Activated B cell treated with CpG ODN at 0.5 μM for 24 hours (primary cell): ENCODE measurements at regions not wholly inside any gene's neighbourhood (a gene's known extent, or its start where the extent isn't known, plus 50 kb on each side); places are given as distances from the start of the nearest gene placed in this dataset.

Source experiments
- ATAC-seq: fragments of 200-7000 bp; cut with Tn5 transposase; one replicate; pipeline ENCODE4 v1.10.0; 2021; ENCODE audit warnings: low read depth, mild to moderate bottlenecking, moderate library complexity
- CTCF ChIA-PET: fragments of 350-600 bp; sonication (Branson Sonifier 250); formaldehyde crosslinking; loops from one replicate; lab custom pipeline; 2021; ENCODE audit warnings: antibody characterized with exemption; lab: Charles Lee
- POLR2A ChIA-PET: fragments of 350-600 bp; sonication (Branson Sonifier 250); formaldehyde crosslinking; loops from one replicate; lab custom pipeline; 2021; ENCODE audit warnings: antibody characterized with exemption; lab: Charles Lee
- DNase-seq: peaks from one replicate; pipeline ENCODE4 v3.0.0; 2022
- H3K27ac Mint-ChIP-seq: one replicate; pipeline ENCODE4 v1.8.0; 2020; ENCODE audit warnings: mixed read lengths
- H3K27me3 Mint-ChIP-seq: one replicate; pipeline ENCODE4 v1.8.0; 2021; ENCODE audit warnings: mixed read lengths
- H3K36me3 Mint-ChIP-seq: one replicate; pipeline ENCODE4 v1.8.0; 2021; ENCODE audit warnings: low read depth, mixed read lengths
- H3K4me1 Mint-ChIP-seq: one replicate; pipeline ENCODE4 v1.8.0; 2021; ENCODE audit warnings: mixed read lengths
- H3K4me3 Mint-ChIP-seq: one replicate; pipeline ENCODE4 v1.8.0; 2020; ENCODE audit warnings: mild to moderate bottlenecking, mixed read lengths
- H3K9me3 Mint-ChIP-seq: one replicate; pipeline ENCODE4 v1.8.0; 2020; ENCODE audit warnings: mixed read lengths
- CTCF ChIP-seq: fragments of 200-600 bp; IDR thresholded peaks from one replicate; pipeline ENCODE4 v1.8.0; 2022; ENCODE audit warnings: antibody characterized with exemption, mild to moderate bottlenecking
- intact Hi-C: fragments of 100-400 bp; cut with micrococcal nuclease; formaldehyde crosslinking; loops from one replicate; pipeline ENCODE4 v1.15.1; 2024

GRCh38 chr3:23000371-23000770 is 202.8 kb upstream of the UBE2E2 start:
- no peak overlapping the region for H3K27ac Mint-ChIP-seq
- peaks cover 5% of the 10 kb centered on the region for H3K27me3 Mint-ChIP-seq
- intact Hi-C loops: no loop called here
- POLR2A ChIA-PET: no interaction called here
- CTCF ChIA-PET: no interaction called here
- H3K9me3 Mint-ChIP-seq: no peaks in the 10 kb centered on the region
- no peak for TF ChIP-seq CTCF
- no peaks in the 10 kb centered on the region for H3K4me1 Mint-ChIP-seq
- ATAC-seq (no peak), DNase-seq (no peak)
- H3K36me3 Mint-ChIP-seq: no peaks in the 10 kb centered on the region
- no peak overlapping the region for H3K4me3 Mint-ChIP-seq

DNA sequence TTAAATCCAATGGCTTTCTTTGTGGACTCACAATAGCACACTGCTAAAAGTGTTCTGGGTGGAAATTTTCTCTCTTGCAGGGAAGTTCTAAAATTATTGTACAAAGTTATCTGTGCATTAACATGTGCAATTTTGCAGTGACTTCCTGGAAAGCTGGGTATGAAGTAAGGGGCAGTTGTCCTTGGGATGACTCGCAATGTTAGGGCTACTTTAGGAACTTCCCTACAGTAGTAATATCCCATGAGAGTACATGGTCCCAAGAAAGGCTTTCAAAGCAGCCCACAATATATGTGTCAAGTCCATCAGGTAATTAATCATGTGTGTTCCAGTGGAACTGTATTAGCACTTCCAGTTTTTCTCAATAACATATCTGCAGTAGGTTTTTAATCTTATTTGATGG is 201.0 kb upstream of the UBE2E2 start:
- CTCF ChIA-PET: no interaction called here
- no peak for TF ChIP-seq CTCF
- POLR2A ChIA-PET: no interaction called here
- intact Hi-C loops: no loop called here
- no peaks in the 10 kb centered on the region for H3K4me1 Mint-ChIP-seq
- ATAC-seq (no peak), DNase-seq (no peak)
- H3K9me3 Mint-ChIP-seq: no peaks in the 10 kb centered on the region
- no peak overlapping the region for H3K27ac Mint-ChIP-seq
- no peak overlapping the region for H3K4me3 Mint-ChIP-seq
- no peaks in the 10 kb centered on the region for H3K27me3 Mint-ChIP-seq
- no peaks in the 10 kb centered on the region for H3K36me3 Mint-ChIP-seq

- no peak for DNase-seq
- no peak overlapping the region for H3K4me3 Mint-ChIP-seq
- no peak for TF ChIP-seq CTCF
- no peaks in the 10 kb centered on the region for H3K9me3 Mint-ChIP-seq
- H3K4me1 Mint-ChIP-seq: no peaks in the 10 kb centered on the region
- ChIA-PET CTCF (no interaction called here), POLR2A (no interaction called here)
- intact Hi-C loops: no loop called here
- no peak overlapping the region for H3K27ac Mint-ChIP-seq
- no peaks in the 10 kb centered on the region for H3K27me3 Mint-ChIP-seq
- H3K36me3 Mint-ChIP-seq: no peaks in the 10 kb centered on the region
- no peak for ATAC-seq
These were observed 200.0 kb upstream of the UBE2E2 start for GRCh38 chr3:23002836-23003732.

DNA sequence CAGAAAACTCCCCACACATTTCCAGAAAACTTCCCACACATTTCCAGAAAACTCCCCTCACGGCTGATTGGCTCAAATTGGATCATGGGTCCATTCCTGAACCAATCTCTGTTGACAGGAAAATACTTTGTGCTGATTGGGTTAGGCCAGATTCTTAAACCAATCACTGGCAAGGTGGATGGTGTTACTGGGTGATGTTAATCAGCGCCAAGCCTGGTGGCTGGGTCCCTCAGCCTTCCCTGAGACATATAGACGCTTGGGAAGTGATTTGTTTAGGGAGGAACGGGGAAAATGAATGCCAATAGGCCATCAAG is 199.4 kb upstream of the UBE2E2 start:
- POLR2A ChIA-PET: no interaction called here
- ATAC-seq (no peak), DNase-seq (no peak)
- Mint-ChIP-seq H3K36me3 (no peaks in the 10 kb centered on the region), H3K4me1 (no peaks in the 10 kb centered on the region), H3K27ac (no peak overlapping the region), H3K27me3 (no peaks in the 10 kb centered on the region), H3K9me3 (no peaks in the 10 kb centered on the region), H3K4me3 (no peak overlapping the region)
- no peak for TF ChIP-seq CTCF
- intact Hi-C loops: no loop called here
- CTCF ChIA-PET: no interaction called here

GRCh38 chr3:23004971-23005370 is 198.2 kb upstream of the UBE2E2 start:
- intact Hi-C loops: no loop called here
- Mint-ChIP-seq H3K4me1 (no peaks in the 10 kb centered on the region), H3K9me3 (peaks cover 2% of the 10 kb centered on the region), H3K4me3 (no peak overlapping the region), H3K27me3 (no peaks in the 10 kb centered on the region), H3K27ac (no peak overlapping the region), H3K36me3 (no peaks in the 10 kb centered on the region)
- ATAC-seq (no peak), DNase-seq (no peak)
- CTCF ChIA-PET: no interaction called here
- TF ChIP-seq CTCF: no peak
- POLR2A ChIA-PET: no interaction called here
